ENCODE measurements at regions not wholly inside any gene's neighbourhood (a gene's known extent, or its start where the extent isn't known, plus 50 kb on each side); places are given as distances from the start of the nearest gene placed in this dataset.
"Not testable (repeated sequence)": the region's sequence is repeated elsewhere in the genome, so short reads cannot be mapped to it uniquely, and the experiment has no call there.

- H3K27ac ChIP-seq = no peak overlapping the region
- ChIA-PET POLR2A (ENCODE audit: low non-redundant PET) (no interaction called here), CTCF (no interaction called here)
- TF ChIP-seq CTCF (conservative IDR thresholded peaks at IDR 0.05; ENCODE audit: low read depth) = no peak
- no peak for DNase-seq (ENCODE audit: low spot score)
These were observed 439.2 kb upstream of the KLF6 start for GRCh38 chr10:4224178-4224577.

GRCh38 chr10:4221310-4221709, 436.3 kb upstream of the KLF6 start:
- CTCF ChIA-PET = interaction anchor here (0.7 kb wide), 1 partner anchor 11 kb away, joined by 5 read pairs; no protein-coding TSS in a partner anchor
- POLR2A ChIA-PET (ENCODE audit: low non-redundant PET); H3K27ac ChIP-seq; DNase-seq (ENCODE audit: low spot score): not testable (repeated sequence)

- CTCF ChIA-PET = no interaction called here
- DNase-seq (ENCODE audit: low spot score) = no peak
- H3K27ac ChIP-seq = no peak overlapping the region
- no peak for TF ChIP-seq CTCF (conservative IDR thresholded peaks at IDR 0.05; ENCODE audit: low read depth)
- POLR2A ChIA-PET (ENCODE audit: low non-redundant PET) = no interaction called here
These were observed 434.9 kb upstream of the KLF6 start for GRCh38 chr10:4219901-4220300.

GRCh38 chr10:4217653-4218052, 432.6 kb upstream of the KLF6 start:
- CTCF ChIA-PET = interaction anchor here (0.6 kb wide), 1 partner anchor 550 kb away, joined by 3 read pairs; no protein-coding TSS in a partner anchor
- H3K27ac ChIP-seq = no peak overlapping the region
- TF ChIP-seq CTCF (conservative IDR thresholded peaks at IDR 0.05; ENCODE audit: low read depth) = no peak
- DNase-seq (ENCODE audit: low spot score) = no peak
- POLR2A ChIA-PET (ENCODE audit: low non-redundant PET) = no interaction called here

- no peak overlapping the region for H3K27ac ChIP-seq
- DNase-seq (ENCODE audit: low spot score) = no peak
- POLR2A ChIA-PET (ENCODE audit: low non-redundant PET) = no interaction called here
- TF ChIP-seq CTCF (conservative IDR thresholded peaks at IDR 0.05; ENCODE audit: low read depth) = no peak
- CTCF ChIA-PET = no interaction called here
These were observed 432.2 kb upstream of the KLF6 start for GRCh38 chr10:4217187-4217586.

GRCh38 chr10:4216726-4217125, 431.7 kb upstream of the KLF6 start:
- ChIA-PET POLR2A (ENCODE audit: low non-redundant PET) (no interaction called here), CTCF (interaction anchor here (0.8 kb wide), 2 partner anchors 89 to 606 kb away, joined by 3 to 5 read pairs; no protein-coding TSS in a partner anchor)
- TF ChIP-seq CTCF (conservative IDR thresholded peaks at IDR 0.05; ENCODE audit: low read depth) = no peak
- DNase-seq (ENCODE audit: low spot score) = no peak
- H3K27ac ChIP-seq = no peak overlapping the region

- H3K27ac ChIP-seq = no peak overlapping the region
- DNase-seq (ENCODE audit: low spot score) = no peak
- ChIA-PET CTCF (interaction anchor here (0.8 kb wide), 2 partner anchors 90 to 605 kb away, joined by 3 to 5 read pairs; no protein-coding TSS in a partner anchor), POLR2A (ENCODE audit: low non-redundant PET) (no interaction called here)
- TF ChIP-seq CTCF (conservative IDR thresholded peaks at IDR 0.05; ENCODE audit: low read depth) = no peak
These were observed 431.1 kb upstream of the KLF6 start for GRCh38 chr10:4215963-4216575.

Data from RWPE1 (cell line).